Kidney (tissue), 13 donors: ENCODE measurements at regions not wholly inside any gene's neighbourhood (a gene's known extent, or its start where the extent isn't known, plus 50 kb on each side); places are given as distances from the start of the nearest gene placed in this dataset.

Source experiments
- DNase-seq, 5 donors: peaks; one replicate each; pipeline ENCODE4 v3.0.0-alpha.2; 2013 to 2020
- FAIRE-seq: peaks from 2 replicates; lab custom pipeline; 2012; peaks lifted over from hg19 to GRCh38; lab: Jason Lieb, UNC
- H3K27ac ChIP-seq, 2 donors: one replicate each; pipeline ENCODE4 v1.7.0; 2013; ENCODE audit warnings: low read depth in 2 of 2, low read length in 2 of 2, inconsistent platforms in 1 of 2
- H3K27me3 ChIP-seq: one replicate; pipeline ENCODE4 v1.7.1; 2013; ENCODE audit warnings: low read length, inconsistent platforms; ENCODE audit not compliant: control insufficient read depth, insufficient read depth
- H3K36me3 ChIP-seq, 3 donors: one replicate each; pipeline versions ENCODE4 v1.7.0 to v1.7.1; 2013; ENCODE audit warnings: low read length in 3 of 3, control low read depth in 1 of 3, inconsistent platforms in 1 of 3; ENCODE audit not compliant: insufficient read depth in 3 of 3, control insufficient read depth in 2 of 3
- H3K4me1 ChIP-seq, 3 donors: one replicate each; pipeline versions ENCODE4 v1.7.0 to v1.7.1; 2013; ENCODE audit warnings: low read length in 3 of 3, inconsistent platforms in 1 of 3, low read depth in 1 of 3; ENCODE audit not compliant: control insufficient read depth in 2 of 3, insufficient read depth in 2 of 3
- H3K4me3 ChIP-seq, 3 donors: one replicate each; pipeline versions ENCODE4 v1.7.0 to v1.8.1; 2013; ENCODE audit warnings: low read length in 3 of 3, control low read depth in 1 of 3, inconsistent platforms in 1 of 3
- H3K9ac ChIP-seq, 3 donors: one replicate each; pipeline versions ENCODE4 v1.7.0 to v1.7.1; 2013; ENCODE audit warnings: low read length in 3 of 3, control low read depth in 1 of 3, inconsistent platforms in 1 of 3
- H3K9me3 ChIP-seq, 3 donors: one replicate each; pipeline versions ENCODE4 v1.7.0 to v1.7.1; 2013; ENCODE audit warnings: low read length in 3 of 3, control low read depth in 1 of 3, inconsistent platforms in 1 of 3; ENCODE audit not compliant: control insufficient read depth in 2 of 3, insufficient read depth in 1 of 3
- intact Hi-C: fragments of 100-400 bp; cut with DNase I; formaldehyde crosslinking; loops from one replicate; pipeline ENCODE4 v1.11.1; 2022
- TF ChIP-seq, protein P1 (sequence below): IDR thresholded peaks from 3 replicates; pipeline ENCODE4 v1.5.1; 2012; ENCODE audit warnings: mild to moderate bottlenecking, moderate library complexity, borderline replicate concordance; ENCODE audit not compliant: insufficient read depth; ENCODE audit errors: extremely low read depth
- donor health status: control.
- donor health status: control.
- donor health status: control.
- donor health status: control.
- donor health status: control.
- donor health status: DM: yes; HTN: yes; CAD: no.
- donor health status: Normal renal cell carcinoma (clear cell type).

DNA sequence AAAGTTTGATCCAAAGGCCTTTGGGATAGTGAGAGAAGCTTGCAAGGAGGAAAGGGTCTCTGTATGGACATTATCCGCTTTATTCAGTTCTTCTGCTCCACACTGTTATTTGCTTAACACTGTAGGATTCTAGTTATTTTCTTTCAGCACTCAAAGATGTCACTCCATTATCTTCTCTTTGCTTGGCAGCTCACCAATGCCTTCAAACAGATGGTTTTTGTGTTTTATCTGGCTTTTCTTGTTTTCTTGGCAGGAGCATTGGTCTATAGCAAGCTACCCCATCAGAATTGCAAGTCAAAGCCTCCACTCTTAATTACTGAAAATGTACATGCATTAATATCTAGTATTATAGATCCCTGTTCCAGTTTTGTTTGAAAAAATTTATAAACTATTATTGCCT, 138.8 kb downstream of the EVA1A start:
- no peaks in the 10 kb centered on the region for H3K27me3 ChIP-seq
- TF ChIP-seq, protein P1, sequence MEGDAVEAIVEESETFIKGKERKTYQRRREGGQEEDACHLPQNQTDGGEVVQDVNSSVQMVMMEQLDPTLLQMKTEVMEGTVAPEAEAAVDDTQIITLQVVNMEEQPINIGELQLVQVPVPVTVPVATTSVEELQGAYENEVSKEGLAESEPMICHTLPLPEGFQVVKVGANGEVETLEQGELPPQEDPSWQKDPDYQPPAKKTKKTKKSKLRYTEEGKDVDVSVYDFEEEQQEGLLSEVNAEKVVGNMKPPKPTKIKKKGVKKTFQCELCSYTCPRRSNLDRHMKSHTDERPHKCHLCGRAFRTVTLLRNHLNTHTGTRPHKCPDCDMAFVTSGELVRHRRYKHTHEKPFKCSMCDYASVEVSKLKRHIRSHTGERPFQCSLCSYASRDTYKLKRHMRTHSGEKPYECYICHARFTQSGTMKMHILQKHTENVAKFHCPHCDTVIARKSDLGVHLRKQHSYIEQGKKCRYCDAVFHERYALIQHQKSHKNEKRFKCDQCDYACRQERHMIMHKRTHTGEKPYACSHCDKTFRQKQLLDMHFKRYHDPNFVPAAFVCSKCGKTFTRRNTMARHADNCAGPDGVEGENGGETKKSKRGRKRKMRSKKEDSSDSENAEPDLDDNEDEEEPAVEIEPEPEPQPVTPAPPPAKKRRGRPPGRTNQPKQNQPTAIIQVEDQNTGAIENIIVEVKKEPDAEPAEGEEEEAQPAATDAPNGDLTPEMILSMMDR, result no peak
- no peaks in the 10 kb centered on the region for H3K4me1 ChIP-seq
- no peak for DNase-seq
- no peak overlapping the region for H3K9ac ChIP-seq
- H3K36me3 ChIP-seq, result no peaks in the 10 kb centered on the region
- H3K4me3 ChIP-seq, result no peak overlapping the region
- intact Hi-C loops, result no loop called here
- no peak overlapping the region for H3K27ac ChIP-seq
- FAIRE-seq, result no peak
- H3K9me3 ChIP-seq, result no peaks in the 10 kb centered on the region

DNA sequence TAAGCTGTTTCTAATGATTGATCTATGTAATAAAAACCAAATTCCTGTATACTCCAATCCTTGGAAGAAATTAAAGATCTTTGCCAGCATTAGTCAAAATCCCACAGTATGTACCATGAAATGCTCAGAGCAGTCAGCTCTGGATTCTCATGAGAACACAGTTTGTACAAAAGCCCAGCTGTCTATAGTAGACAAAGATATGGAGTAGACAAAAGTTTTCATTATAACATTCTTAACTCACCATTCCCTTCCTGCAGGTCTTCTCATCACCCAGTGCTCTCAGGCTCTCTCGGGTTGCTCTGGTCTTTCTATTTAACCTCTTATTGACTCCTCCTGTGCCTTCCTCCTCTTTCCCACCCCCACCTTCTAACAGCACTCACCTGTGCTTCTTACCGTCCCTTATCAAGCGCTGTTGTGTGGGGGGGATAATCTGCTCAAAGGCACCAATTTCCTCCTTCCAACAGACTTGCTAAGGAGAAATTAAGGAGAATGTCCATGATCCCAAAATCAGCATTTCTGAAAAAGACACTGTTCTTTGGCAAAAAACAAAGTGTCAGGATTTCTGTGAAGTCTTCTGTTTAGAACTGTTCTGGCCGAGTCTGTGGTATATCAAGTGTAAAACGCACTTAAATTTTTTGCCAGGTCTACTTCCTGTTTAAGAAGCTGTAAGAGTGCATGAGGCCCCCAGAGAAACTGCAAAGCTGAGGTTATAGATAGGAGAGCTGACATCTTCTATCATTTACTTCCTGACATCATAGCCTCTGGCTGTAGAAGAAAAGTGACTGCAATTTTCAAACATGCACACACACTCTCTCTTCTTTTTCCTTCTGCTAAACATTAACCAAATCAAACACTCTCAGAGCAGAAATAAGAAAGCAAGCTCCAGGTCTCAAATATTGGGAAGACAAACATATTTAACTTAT, 144.1 kb downstream of the EVA1A start:
- no peak for FAIRE-seq
- H3K4me3 ChIP-seq, result peak overlapping the region; percentile 5 to 40 (median 30)

DNA sequence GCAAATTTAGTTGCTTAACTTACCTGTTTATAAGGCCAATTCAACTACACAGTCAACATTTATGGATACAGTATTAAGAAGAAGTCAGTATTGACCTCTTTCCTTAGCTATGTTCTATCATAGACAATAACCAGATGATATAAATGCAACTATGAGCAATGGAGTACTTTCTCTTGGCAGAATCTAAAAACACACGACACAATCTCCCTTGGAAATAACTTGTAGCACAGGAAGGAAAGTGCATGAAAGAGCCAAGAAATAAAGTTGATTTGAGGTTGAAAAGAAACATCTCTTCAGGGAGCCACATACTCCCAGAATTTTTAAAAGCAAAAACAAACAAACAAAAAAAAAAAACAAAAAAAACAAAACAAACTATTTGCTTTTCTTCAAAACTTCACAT, 145.0 kb downstream of the EVA1A start:
- TF ChIP-seq, protein P1, result no peak
- FAIRE-seq, result no peak
- no peak overlapping the region for H3K4me3 ChIP-seq

More for the DNA sequence above, 144.1 kb downstream of the EVA1A start:
- Histone ChIP-seq H3K27me3 (no peaks in the 10 kb centered on the region), H3K27ac (no peak overlapping the region), H3K9ac (no peak overlapping the region), H3K4me1 (peaks cover 0 to 4% (median 2%) of the 10 kb centered on the region in 3 donors), H3K36me3 (no peaks in the 10 kb centered on the region), H3K9me3 (no peaks in the 10 kb centered on the region)
- intact Hi-C loops, result no loop called here
- peak in 1 of 5 donors; percentile 30 for DNase-seq
- TF ChIP-seq, protein P1, result no peak

More for the DNA sequence above, 145.0 kb downstream of the EVA1A start:
- Histone ChIP-seq H3K27me3 (no peaks in the 10 kb centered on the region), H3K4me1 (peaks cover 0 to 4% (median 2%) of the 10 kb centered on the region in 3 donors), H3K27ac (no peak overlapping the region), H3K36me3 (no peaks in the 10 kb centered on the region), H3K9me3 (peaks cover 0 to 2% (median under 1%) of the 10 kb centered on the region in 3 donors), H3K9ac (no peak overlapping the region)
- DNase-seq, result no peak
- intact Hi-C loops, result no loop called here
